RWPE1 (cell line): ENCODE measurements at regions not wholly inside any gene's neighbourhood (a gene's known extent, or its start where the extent isn't known, plus 50 kb on each side); places are given as distances from the start of the nearest gene placed in this dataset.

ENCODE experiments used
- CTCF ChIA-PET: fragments of 350-600 bp; sonication (Branson Sonifier 250); formaldehyde crosslinking; extraction: SDS; loops from one replicate; lab custom pipeline; 2021; lab: Yijun Ruan, JAX
- POLR2A ChIA-PET: fragments of 400-600 bp; formaldehyde crosslinking; extraction: SDS; loops from one replicate; lab custom pipeline; 2020; ENCODE audit warnings: antibody characterized with exemption; ENCODE audit not compliant: low non-redundant PET; lab: Yijun Ruan, JAX
- DNase-seq: peaks from one replicate; pipeline ENCODE4 v3.0.0; 2012; ENCODE audit warnings: low spot score
- H3K27ac ChIP-seq: fragments of 450-650 bp; 2 replicates; pipeline ENCODE4 v1.5.1; 2017
- CTCF ChIP-seq: fragments of 450-650 bp; conservative IDR thresholded peaks from 2 replicates; pipeline ENCODE4 v1.5.1; 2017; ENCODE audit warnings: low read depth, mild to moderate bottlenecking

GRCh38 chr5:130335117-130335516 is 430.9 kb downstream of the CHSY3 start:
- DNase-seq: peak; percentile 31
- no peak for TF ChIP-seq CTCF
- POLR2A ChIA-PET: no interaction called here
- CTCF ChIA-PET: no interaction called here
- no peak overlapping the region for H3K27ac ChIP-seq

- no peak for TF ChIP-seq CTCF
- ChIA-PET CTCF (no interaction called here), POLR2A (no interaction called here)
- no peak overlapping the region for H3K27ac ChIP-seq
- peak; percentile 83 for DNase-seq
Observed at GRCh38 chr5:130333089-130333488, 428.8 kb downstream of the CHSY3 start.

- no peak for TF ChIP-seq CTCF
- DNase-seq: no peak
- H3K27ac ChIP-seq: no peak overlapping the region
- ChIA-PET POLR2A (no interaction called here), CTCF (interaction anchor here (0.7 kb wide), 1 partner anchor 52 kb away, joined by 3 read pairs; no protein-coding TSS in a partner anchor)
Observed at GRCh38 chr5:130331332-130331731, 427.1 kb downstream of the CHSY3 start.

GRCh38 chr5:130324953-130325671 is 420.8 kb downstream of the CHSY3 start:
- no peak overlapping the region for H3K27ac ChIP-seq
- CTCF ChIA-PET: no interaction called here
- no peak for DNase-seq
- POLR2A ChIA-PET: no interaction called here
- TF ChIP-seq CTCF: no peak

- ChIA-PET POLR2A (no interaction called here), CTCF (interaction anchor here (0.6 kb wide), 1 partner anchor 194 kb away, joined by 3 read pairs; no protein-coding TSS in a partner anchor)
- peak; percentile 53 for DNase-seq
- no peak overlapping the region for H3K27ac ChIP-seq
- TF ChIP-seq CTCF: no peak
Observed at GRCh38 chr5:130323804-130324454, 419.7 kb downstream of the CHSY3 start.

- POLR2A ChIA-PET: no interaction called here
- TF ChIP-seq CTCF: no peak
- DNase-seq: no peak
- no peak overlapping the region for H3K27ac ChIP-seq
- CTCF ChIA-PET: interaction anchor here (0.5 kb wide), 1 partner anchor 222 kb away, joined by 3 read pairs; no protein-coding TSS in a partner anchor
Observed at GRCh38 chr5:130321931-130322330, 417.7 kb downstream of the CHSY3 start.
